Esophagus muscularis mucosa (tissue), 3 donors: ENCODE measurements at regions not wholly inside any gene's neighbourhood (a gene's known extent, or its start where the extent isn't known, plus 50 kb on each side); places are given as distances from the start of the nearest gene placed in this dataset.

Experiments used
- CTCF ChIP-seq, 3 experiments: fragments of 200-600 bp in 2 of 3; fragments of 450-650 bp in 1 of 3; sonication (generic) in 2 of 3; IDR thresholded peaks; one replicate each; pipeline ENCODE4 v1.5.1; 2017 to 2019; ENCODE audit warnings: antibody characterized with exemption in 3 of 3, mild to moderate bottlenecking in 2 of 3, moderate library complexity in 1 of 3
- POLR2A ChIP-seq: fragments of 450-650 bp; IDR thresholded peaks from one replicate; pipeline ENCODE4 v1.6.1; 2017; ENCODE audit warnings: antibody characterized with exemption, moderate library complexity, mild to moderate bottlenecking, low read depth
- POLR2AphosphoS5 ChIP-seq, 2 donors: sonication (generic); formaldehyde crosslinking; IDR thresholded peaks; one replicate each; pipeline ENCODE4 v1.6.1; 2017; ENCODE audit warnings: antibody characterized with exemption in 2 of 2

- TF ChIP-seq CTCF (IDR thresholded peaks at IDR 0.05) (no peak), POLR2A (no peak), POLR2AphosphoS5 (IDR thresholded peaks at IDR 0.05) (no peak)
These were observed 291.0 kb downstream of the CHRM3 start for GRCh38 chr1:239677362-239677761.
